Endothelial cell of hepatic sinusoid (primary cell): ENCODE measurements at regions not wholly inside any gene's neighbourhood (a gene's known extent, or its start where the extent isn't known, plus 50 kb on each side); places are given as distances from the start of the nearest gene placed in this dataset.

ENCODE experiments used
- in situ Hi-C: cut with HindIII; loops from 2 replicates; pipeline ENCODE4 v1.10.0; 2017; ENCODE audit warnings: low sequenced_read_pairs

DNA sequence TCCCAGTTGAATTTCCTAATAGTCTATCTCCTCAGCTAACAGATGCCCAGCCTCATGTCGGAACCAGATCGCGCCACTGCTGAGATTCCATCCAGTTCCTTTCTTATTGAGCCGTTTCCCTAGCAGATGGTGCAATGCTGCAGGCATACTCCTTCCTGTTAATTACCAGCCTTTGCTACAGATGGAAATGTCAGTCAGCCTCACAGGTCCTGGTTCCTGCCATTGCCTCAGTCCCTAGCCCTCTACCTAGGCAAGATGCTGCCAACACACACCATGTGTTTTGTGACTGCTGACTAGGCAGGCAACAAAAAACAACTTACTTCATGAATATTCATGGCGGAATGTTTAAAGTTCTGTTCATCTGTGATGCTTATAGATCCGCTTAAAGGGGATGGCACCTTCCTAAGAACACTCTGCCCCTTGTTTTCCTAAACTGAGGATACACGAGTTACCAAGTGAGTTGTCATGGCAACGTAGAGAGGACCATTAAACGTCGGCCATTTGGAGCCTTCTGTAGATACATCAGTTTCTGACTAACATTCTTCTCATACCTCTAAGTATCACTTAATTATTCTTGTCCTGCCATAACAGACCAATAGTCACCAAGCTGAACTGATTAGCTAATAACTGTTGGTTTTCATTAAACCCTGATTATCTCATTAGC is 749.5 kb downstream of the RNF144A start:
- in situ Hi-C loops: loop anchor here (5.0 kb wide), 1 partner anchor 39 kb away; no protein-coding TSS in a partner anchor

DNA sequence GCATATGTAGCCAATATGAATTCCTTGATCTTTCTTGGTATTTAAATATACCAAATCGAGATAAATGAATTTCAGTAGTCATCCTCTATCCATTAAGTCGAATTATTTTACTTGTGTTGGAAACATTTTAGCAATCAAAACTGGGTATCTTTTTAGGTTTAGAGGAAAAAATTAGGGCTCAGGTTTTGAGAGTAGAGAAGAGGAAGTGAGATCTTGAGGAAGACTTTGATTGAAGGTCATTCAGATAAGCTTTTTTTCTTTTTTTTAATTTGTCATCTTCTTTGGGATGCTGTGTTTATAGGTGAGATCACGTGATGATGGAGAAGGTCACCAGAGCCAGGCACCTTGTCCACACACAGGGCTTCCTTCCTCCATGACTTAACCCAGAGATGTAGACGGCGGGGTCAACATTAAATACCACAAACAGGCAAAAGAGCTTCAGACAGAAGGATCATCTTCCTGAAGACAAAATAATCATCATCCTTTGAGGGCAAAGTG is 750.1 kb downstream of the RNF144A start:
- in situ Hi-C loops: loop anchor here (5.0 kb wide), 1 partner anchor 40 kb away; no protein-coding TSS in a partner anchor

DNA sequence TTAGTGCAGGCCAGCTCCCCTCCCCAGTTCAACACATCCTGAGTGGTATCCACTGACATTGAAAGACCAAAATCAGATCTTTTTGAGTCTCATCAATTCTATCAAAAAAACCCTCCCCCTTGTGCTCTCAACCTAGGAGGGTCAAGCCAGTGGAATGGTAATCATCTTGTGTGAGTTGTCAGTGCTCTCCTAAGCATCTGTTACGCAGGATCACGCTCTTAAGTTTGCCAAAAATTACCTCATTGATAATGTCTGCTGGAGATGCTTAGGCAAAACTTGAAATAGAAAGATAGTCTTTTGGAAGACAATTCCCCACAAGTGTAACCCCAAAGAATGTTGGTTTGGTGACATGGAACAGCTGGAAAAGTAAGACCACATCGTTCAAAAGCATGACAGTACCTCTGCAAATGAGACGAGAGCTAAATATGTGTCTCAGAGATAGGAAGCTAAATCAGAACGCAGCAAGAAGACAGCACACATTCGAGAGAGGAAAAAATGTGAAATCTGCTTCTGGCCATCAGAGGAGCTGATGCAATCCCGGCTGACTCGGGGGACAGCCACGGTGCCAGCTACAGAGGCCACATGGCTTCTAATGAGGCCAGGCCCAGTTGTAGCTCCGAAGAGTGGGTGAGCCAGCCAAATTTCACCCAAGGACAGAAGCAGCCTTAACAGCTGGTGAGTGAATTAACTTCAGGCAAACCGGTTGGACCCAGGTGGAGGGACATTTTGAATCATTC is 753.9 kb downstream of the RNF144A start:
- in situ Hi-C loops: no loop called here

DNA sequence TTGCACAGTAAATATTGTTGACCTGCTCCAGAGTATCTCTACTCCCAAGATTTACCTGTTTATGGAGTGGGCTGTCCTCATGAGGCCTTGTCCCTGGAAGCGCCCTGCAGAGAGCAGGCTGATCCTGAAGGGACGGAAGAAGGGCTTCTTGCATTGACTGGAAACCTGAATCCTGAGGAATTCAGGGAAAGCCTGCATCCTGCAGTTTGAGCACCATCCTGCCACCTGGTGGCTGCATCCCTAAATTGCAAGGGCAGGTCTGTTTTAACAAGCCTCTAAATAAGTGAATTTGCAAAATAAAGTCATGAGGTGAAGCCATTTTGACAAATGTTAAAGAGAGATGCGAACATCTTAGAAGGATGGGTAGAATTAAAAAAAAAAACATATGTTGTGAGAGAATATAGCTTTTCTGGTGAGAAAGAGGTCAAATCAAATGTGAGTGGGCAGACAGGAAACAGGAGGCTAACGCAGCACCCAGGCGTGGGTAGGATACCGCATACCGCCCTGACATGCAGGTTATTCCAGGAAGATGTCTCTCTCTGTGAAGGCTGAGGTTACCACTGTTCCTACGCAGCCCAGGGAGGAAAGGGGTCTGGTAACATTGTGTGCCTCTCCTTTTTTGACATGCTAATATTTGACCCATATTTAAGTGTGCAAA is 754.9 kb downstream of the RNF144A start:
- in situ Hi-C loops: no loop called here

DNA sequence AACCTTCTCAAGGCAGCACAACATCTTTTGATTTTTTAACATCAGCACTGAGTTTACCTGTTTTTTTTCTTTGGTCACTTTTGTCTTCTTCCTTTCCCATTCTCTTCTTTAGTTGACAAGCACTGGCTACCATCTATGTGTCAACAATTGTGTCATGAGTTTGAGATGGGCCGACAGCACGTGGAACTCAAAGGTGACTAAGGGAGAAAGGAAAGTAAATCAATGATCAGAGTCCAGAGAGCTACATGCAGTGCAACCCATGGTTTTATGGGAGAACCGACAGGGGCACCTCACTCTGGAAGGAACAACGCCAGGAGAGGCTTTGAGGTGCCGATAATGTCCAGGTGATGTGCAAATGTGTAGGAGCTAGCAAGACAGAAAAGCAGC is 755.5 kb downstream of the RNF144A start:
- in situ Hi-C loops: no loop called here

DNA sequence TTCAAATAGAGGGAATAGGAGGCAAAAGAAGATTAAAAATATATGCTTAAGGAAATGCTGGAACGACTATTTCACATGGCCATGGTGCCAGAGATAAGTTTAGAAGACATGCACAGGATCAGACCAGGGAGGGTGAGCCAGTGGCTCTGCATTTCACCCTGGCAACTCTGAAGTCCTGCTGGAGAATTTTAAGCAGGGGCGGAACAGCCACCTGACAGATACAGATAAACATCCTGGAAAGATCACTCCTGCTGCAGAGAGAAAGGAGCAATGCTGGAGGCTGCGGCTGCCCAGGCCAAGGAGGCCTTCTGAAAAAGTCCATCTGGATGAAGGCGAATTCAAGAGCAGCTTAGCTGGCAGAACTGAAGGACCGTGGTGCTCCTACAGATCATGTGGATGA is 755.9 kb downstream of the RNF144A start:
- in situ Hi-C loops: no loop called here

DNA sequence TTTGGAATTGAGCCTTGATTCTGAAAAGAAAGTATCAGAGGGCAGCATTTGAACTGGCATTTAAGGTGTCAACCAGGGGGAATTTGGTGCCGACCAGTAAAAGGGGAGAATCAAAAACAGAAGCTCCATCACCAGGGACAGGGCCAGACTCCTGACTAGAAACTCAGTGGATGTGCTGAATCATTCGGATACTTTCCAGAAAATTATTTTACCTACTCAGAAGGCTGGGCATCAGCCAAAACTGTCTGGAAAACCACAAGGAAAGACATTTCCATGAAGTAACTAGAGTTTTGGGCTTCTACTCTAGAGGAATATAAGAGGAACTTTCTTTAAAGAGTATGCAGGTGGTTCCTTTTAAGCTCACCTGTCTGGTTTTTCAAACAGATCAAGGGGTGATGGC is 756.6 kb downstream of the RNF144A start:
- in situ Hi-C loops: no loop called here

DNA sequence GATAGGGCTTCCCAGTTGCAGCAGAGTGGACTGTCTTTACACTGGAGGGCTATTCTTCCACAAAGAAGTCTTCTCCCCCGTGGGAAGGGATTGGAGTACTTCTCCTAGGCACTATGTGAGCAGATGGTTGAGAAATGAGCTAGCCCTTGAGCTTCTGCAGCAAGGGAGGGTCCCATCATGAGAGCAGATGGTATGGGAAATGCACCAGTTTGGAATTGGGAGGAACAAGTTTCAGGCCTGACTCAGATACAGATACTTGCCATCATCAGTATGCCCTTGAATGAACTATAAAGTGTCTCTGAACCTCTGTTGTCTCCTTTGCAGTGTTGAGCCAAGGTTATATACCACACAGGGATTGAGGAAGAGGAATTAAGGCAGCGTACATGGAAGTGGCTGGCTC is 757.4 kb downstream of the RNF144A start:
- in situ Hi-C loops: no loop called here

DNA sequence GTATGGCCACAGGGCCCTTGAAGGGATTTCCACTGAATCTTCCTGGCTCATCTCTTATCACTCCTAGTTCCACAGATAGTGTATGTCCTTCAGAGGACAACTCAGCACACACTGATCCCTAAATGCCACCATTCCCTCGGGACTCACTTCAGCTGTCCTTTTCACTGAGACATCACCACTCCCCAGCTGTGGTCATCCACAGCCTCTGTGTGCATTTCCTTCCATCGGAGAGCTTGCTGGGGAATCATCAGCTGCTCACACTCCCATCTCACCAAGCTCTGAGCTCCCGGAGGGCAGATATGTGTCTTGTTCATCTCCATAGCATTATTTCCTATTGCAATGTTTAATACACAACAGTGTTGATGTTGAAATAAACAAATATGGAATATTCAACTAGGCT is 759.5 kb downstream of the RNF144A start:
- in situ Hi-C loops: no loop called here

DNA sequence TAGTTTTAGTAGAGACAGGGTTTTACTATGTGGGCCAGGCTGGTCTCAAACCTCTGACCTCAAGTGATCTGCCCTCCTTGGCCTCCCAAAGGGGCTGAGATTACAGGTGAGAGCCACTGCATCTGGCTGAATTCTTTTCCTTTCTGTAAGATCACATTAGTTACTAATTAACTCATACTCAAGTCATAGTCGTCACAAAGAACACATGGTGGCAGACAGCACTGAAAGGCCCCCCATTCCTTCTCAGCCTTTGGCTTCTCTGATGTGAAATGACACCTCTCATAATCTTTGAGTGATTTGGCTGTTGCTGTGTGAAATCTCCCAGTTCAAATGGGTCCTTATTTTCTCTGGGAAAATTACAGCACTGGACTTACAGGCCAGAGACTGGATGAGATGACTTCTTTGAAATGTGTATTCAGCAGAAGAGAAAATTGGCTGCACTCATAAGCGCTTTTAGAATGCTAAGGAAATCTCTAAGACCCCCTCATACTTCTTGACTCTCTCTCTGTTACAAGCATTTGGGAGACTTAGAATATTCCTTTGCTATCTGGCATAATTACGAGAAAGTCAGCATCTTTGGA is 764.8 kb downstream of the RNF144A start:
- in situ Hi-C loops: no loop called here

DNA sequence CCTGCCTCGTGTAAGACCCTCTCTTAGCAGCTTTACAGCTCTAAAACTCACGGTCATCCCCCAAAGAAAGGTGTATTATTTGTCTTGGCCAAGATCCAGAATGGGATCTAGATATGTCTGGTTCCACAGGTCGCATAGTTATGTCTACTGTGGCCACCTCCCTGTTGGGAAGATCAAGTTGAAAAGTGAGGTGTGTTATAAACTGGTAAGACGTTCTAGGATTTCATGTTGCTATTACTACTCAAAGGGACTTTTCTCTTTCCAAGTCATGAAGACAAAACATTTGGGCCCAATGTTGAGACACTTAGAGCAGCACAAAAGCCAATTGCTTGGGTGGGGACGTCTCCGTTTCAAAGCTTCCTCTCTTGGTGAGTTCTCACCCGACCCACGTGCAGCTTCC is 766.0 kb downstream of the RNF144A start:
- in situ Hi-C loops: no loop called here

DNA sequence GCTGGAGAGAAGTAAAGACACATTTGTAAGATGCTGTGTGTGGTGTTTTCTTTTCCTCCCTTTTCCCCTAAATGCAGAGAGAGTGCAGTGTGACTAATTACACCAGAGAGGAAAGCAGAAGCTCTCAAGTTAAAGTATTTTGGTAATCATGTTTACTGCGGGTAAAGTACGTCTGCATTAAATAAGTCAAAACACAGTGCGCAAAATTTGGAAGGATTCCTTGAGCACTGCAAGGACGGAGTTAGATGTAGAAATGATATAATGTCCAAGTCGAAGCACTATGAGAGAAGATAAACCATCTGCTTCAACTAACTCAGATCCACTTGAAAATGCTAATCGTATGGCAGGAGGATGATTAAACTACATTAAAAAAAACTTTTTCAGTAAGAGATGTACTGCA is 766.5 kb downstream of the RNF144A start:
- in situ Hi-C loops: no loop called here

DNA sequence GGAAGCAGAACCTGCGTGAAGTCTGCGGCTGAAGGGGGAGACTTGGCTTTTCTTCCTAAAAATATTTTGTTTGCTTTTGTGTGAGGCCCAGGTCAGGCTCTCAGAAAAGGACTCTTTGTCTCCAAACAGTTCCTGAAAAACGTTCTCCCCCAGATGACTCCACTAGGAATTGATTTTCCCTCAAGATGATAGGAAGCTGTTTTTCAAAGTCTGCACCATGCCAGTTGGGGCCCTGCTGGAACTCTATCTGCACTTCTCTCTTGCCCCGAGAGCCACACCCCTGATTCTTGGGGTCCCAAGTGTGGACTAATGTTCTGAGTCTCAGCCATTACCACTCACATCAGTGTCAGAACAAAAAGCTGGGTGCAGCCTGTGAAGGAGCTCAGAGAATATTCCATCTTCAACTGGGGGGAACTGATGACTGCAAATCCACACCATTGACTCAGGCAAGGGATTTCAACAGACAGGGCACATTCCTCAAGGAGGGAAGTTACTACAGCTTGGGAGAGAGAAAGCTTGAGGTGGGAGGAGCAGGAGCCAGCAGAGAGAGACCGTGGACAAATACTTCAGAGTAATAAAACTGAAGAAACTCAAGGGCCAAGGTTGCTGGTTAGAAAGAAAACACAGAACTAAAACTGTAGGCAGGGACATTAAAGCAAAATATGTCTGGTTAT is 768.3 kb downstream of the RNF144A start:
- in situ Hi-C loops: no loop called here

DNA sequence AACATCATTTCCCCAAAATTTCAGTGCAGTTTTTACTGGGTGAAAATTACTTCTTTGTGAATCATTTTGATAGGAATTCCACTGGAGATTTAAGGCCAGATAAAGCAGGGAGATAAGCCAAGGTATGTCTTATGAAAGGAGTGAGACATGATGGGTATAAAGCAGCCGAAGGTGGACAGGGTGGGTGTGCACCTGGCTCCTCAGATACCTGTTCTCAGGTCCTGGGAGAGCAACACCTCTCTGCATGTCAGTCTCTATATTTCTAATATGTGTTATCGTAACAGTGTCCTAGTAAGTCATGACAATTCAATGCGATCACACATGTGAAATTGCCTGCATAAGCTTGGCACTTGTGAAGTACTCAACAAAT is 768.8 kb downstream of the RNF144A start:
- in situ Hi-C loops: no loop called here

DNA sequence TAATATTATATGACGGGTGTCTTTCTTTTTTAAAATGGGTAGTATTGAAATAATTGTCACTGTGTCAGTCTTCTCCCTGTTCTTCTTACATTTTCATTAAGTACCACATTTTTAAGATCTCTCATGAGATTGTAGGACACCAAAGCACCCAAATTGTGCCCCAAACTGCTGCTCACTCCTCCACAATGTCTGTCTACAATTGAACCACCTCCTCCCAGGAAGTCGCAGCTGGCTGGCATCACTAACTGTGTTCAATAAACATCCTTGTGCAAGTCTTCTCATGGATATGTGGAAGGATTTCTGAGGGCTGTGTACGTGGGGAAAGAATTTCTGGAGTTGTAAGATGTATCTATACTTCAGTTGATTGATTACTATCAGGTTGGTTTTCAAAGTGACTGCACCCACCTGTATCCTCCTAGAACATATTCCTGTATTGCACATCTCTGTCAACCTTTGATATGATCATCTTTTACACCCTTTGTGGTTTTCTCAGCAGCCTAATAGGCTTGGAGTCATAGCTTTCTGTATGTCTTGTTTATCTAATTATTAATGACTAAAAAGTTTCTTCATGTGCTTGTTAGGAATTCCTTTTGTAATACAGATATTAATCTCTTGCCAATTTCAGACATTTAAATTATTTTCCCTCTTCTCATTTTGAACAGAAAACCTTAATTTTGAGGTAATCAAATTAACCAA is 774.9 kb downstream of the RNF144A start:
- in situ Hi-C loops: loop anchor here (5.0 kb wide), 1 partner anchor 85 kb away; no protein-coding TSS in a partner anchor

DNA sequence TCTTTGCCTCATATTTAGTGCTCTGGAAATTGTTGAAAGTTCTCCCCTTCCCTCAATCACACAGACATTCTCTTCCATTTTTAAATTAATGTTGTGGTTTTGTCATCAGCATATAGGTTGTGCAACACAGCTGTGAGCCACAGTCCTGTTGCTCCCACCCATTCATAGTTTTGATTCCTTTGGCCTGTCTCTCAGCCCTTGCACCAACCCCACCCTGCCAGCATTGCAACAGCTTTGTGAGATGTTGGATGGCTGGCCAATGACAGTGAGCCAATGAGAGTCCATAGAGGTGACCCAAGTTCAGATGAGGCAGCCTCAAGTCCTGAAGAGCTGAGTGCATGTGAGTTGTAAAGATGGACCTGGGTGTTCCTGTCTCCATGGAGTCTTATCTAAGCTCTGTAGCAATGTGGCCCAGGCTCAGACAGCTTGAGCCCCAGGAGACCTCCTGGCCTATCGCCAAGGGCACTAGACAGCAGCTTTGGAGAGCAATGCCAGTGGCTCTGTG is 775.5 kb downstream of the RNF144A start:
- in situ Hi-C loops: loop anchor here (5.0 kb wide), 1 partner anchor 85 kb away; no protein-coding TSS in a partner anchor

DNA sequence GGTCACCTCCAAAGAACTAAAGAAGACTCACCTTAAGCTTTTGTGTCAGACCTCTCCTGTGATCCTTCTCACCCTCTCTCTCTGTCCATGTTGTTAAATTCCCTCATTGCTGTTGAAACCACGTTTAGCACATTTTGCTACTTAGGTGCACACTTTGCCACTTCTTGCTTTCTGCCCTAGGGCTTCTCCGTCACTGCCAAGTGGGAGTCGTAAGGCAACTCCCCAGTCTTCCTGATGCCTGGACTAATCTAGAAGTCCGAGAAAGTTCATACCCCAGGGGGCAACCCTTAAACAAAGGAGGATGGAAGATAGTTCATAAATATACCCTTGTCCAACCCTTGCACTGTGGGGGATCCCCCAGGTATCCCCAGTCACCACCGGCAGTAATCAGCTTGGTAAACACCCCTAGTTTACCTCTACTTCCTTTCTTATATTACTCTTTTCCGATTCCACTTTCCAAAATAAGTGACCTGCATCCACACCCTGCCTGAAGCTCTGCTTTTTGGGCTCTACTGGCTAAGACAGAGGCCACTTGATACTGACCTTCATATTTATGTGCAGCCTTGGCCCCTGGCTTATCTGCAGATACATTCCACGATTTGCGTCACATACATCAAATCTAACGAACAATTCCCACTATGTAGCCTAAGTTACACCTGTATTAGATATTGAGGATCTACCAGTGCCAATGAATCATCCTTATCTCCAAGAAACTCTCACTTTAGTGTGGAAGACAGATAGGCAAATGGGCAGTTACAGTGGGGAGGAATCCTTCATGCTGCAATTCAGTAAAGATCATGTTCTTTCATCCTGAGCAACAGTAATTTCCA is 776.2 kb downstream of the RNF144A start:
- in situ Hi-C loops: loop anchor here (5.0 kb wide), 1 partner anchor 86 kb away; no protein-coding TSS in a partner anchor

DNA sequence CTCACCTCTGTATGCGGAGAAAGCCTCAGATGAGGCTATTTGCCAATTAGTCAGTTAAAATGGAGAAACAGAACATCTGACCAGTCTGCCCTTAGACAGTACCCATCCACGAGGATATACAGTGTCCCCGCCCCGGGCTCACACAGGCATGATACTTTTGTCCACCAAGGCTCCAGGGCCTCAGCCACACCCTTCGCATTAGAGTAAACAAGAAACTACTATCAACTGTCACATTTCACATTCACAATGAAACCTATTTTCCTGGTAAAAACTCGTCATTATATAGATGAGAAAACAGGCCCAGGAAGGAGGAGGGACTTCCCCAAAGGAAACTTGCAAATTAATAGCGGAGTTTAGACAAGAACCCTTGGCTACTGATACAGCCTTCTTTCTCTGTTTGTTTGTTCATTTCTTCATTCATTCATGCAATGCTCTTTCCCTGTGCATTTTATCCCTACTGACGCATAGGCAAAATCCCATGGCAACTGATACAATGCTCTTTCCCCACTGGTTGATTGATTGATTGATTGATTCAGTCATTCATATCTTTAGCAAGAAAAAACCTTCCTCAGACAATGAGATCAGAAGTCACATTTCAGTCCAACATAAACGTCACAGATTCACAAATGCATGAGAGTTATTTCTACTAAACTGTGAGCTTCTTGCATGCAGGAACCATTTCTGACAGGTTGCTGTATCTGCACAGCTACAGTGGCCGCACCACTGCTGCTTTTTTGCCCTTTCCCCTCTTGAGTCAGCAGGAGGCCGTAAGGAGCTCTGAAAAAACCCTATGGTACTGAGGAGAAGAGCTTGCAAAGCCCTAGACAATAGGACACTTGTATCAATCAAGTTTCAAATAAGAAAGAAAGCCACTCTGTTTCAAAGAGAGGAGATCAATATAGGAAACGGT is 777.1 kb downstream of the RNF144A start:
- in situ Hi-C loops: loop anchor here (5.0 kb wide), 1 partner anchor 87 kb away; no protein-coding TSS in a partner anchor
